ENCODE measurements at regions not wholly inside any gene's neighbourhood (a gene's known extent, or its start where the extent isn't known, plus 50 kb on each side); places are given as distances from the start of the nearest gene placed in this dataset.
A peak's percentile ranks its signal among the peaks of the same experiment; 100 is the strongest.

- Mint-ChIP-seq H3K4me1 (ENCODE audit: low read depth) (peaks cover 82% of the 10 kb centered on the region), H3K4me3 (no peak overlapping the region)
These were observed 190.3 kb upstream of the TAB2 start for GRCh38 chr6:149127212-149127611.

GRCh38 chr6:149128489-149129145 lies 188.9 kb upstream of the TAB2 start:
- H3K4me3 Mint-ChIP-seq, result no peak overlapping the region
- peaks cover 9% of the 10 kb centered on the region for H3K9me3 Mint-ChIP-seq (ENCODE audit: low read depth)
- peaks cover 84% of the 10 kb centered on the region for H3K4me1 Mint-ChIP-seq (ENCODE audit: low read depth)
- peaks cover 26% of the 10 kb centered on the region for H3K36me3 Mint-ChIP-seq
- peak overlapping the region; percentile 87 for H3K27ac Mint-ChIP-seq
- no peaks in the 10 kb centered on the region for H3K27me3 Mint-ChIP-seq

More at GRCh38 chr6:149127212-149127611, 190.3 kb upstream of the TAB2 start:
- Mint-ChIP-seq H3K27ac (peak overlapping the region; percentile 87), H3K9me3 (ENCODE audit: low read depth) (peaks cover 10% of the 10 kb centered on the region), H3K36me3 (peaks cover 18% of the 10 kb centered on the region), H3K27me3 (no peaks in the 10 kb centered on the region)

GRCh38 chr6:149129371-149130077 lies 188.0 kb upstream of the TAB2 start:
- Mint-ChIP-seq H3K4me3 (no peak overlapping the region), H3K4me1 (ENCODE audit: low read depth) (peaks cover 76% of the 10 kb centered on the region), H3K36me3 (peaks cover 21% of the 10 kb centered on the region), H3K9me3 (ENCODE audit: low read depth) (peaks cover 3% of the 10 kb centered on the region), H3K27me3 (no peaks in the 10 kb centered on the region), H3K27ac (peak overlapping the region; percentile 87)

GRCh38 chr6:149130090-149130489 lies 187.4 kb upstream of the TAB2 start:
- Mint-ChIP-seq H3K9me3 (ENCODE audit: low read depth) (no peaks in the 10 kb centered on the region), H3K27ac (peak overlapping the region; percentile 87), H3K4me1 (ENCODE audit: low read depth) (peaks cover 73% of the 10 kb centered on the region), H3K4me3 (no peak overlapping the region), H3K36me3 (peaks cover 19% of the 10 kb centered on the region), H3K27me3 (no peaks in the 10 kb centered on the region)

GRCh38 chr6:149130508-149130907 lies 187.0 kb upstream of the TAB2 start:
- Mint-ChIP-seq H3K27ac (no peak overlapping the region), H3K27me3 (no peaks in the 10 kb centered on the region), H3K9me3 (ENCODE audit: low read depth) (no peaks in the 10 kb centered on the region), H3K36me3 (peaks cover 19% of the 10 kb centered on the region), H3K4me1 (ENCODE audit: low read depth) (peaks cover 68% of the 10 kb centered on the region), H3K4me3 (no peak overlapping the region)

- peaks cover 16% of the 10 kb centered on the region for H3K36me3 Mint-ChIP-seq
- no peaks in the 10 kb centered on the region for H3K9me3 Mint-ChIP-seq (ENCODE audit: low read depth)
- no peak overlapping the region for H3K27ac Mint-ChIP-seq
- no peak overlapping the region for H3K4me3 Mint-ChIP-seq
- H3K4me1 Mint-ChIP-seq (ENCODE audit: low read depth), result peaks cover 63% of the 10 kb centered on the region
- no peaks in the 10 kb centered on the region for H3K27me3 Mint-ChIP-seq
These were observed 185.6 kb upstream of the TAB2 start for GRCh38 chr6:149131891-149132290.

- Mint-ChIP-seq H3K27me3 (no peaks in the 10 kb centered on the region), H3K4me1 (ENCODE audit: low read depth) (peaks cover 59% of the 10 kb centered on the region), H3K27ac (peak overlapping the region; percentile 77), H3K36me3 (peaks cover 16% of the 10 kb centered on the region), H3K4me3 (peak overlapping the region; percentile 1), H3K9me3 (ENCODE audit: low read depth) (no peaks in the 10 kb centered on the region)
These were observed 185.2 kb upstream of the TAB2 start for GRCh38 chr6:149132336-149132735.

- no peak overlapping the region for H3K4me3 Mint-ChIP-seq
- peaks cover 16% of the 10 kb centered on the region for H3K36me3 Mint-ChIP-seq
- no peak overlapping the region for H3K27ac Mint-ChIP-seq
- H3K4me1 Mint-ChIP-seq (ENCODE audit: low read depth), result peaks cover 52% of the 10 kb centered on the region
- no peaks in the 10 kb centered on the region for H3K27me3 Mint-ChIP-seq
- no peaks in the 10 kb centered on the region for H3K9me3 Mint-ChIP-seq (ENCODE audit: low read depth)
These were observed 183.0 kb upstream of the TAB2 start for GRCh38 chr6:149134511-149134933.

GRCh38 chr6:149135809-149136208 lies 181.7 kb upstream of the TAB2 start:
- no peaks in the 10 kb centered on the region for H3K27me3 Mint-ChIP-seq

GRCh38 chr6:149136273-149136912 lies 181.1 kb upstream of the TAB2 start:
- peaks cover 55% of the 10 kb centered on the region for H3K4me1 Mint-ChIP-seq (ENCODE audit: low read depth)
- H3K27ac Mint-ChIP-seq, result no peak overlapping the region
- H3K36me3 Mint-ChIP-seq, result peaks cover 17% of the 10 kb centered on the region
- H3K27me3 Mint-ChIP-seq, result no peaks in the 10 kb centered on the region
- H3K4me3 Mint-ChIP-seq, result no peak overlapping the region
- no peaks in the 10 kb centered on the region for H3K9me3 Mint-ChIP-seq (ENCODE audit: low read depth)

More at GRCh38 chr6:149135809-149136208, 181.7 kb upstream of the TAB2 start:
- H3K4me1 Mint-ChIP-seq (ENCODE audit: low read depth), result peaks cover 52% of the 10 kb centered on the region
- H3K27ac Mint-ChIP-seq, result no peak overlapping the region
- peaks cover 17% of the 10 kb centered on the region for H3K36me3 Mint-ChIP-seq
- no peaks in the 10 kb centered on the region for H3K9me3 Mint-ChIP-seq (ENCODE audit: low read depth)
- no peak overlapping the region for H3K4me3 Mint-ChIP-seq

GRCh38 chr6:149136913-149137286 lies 180.6 kb upstream of the TAB2 start:
- Mint-ChIP-seq H3K4me3 (no peak overlapping the region), H3K27ac (no peak overlapping the region), H3K9me3 (ENCODE audit: low read depth) (no peaks in the 10 kb centered on the region), H3K27me3 (no peaks in the 10 kb centered on the region), H3K4me1 (ENCODE audit: low read depth) (peaks cover 55% of the 10 kb centered on the region), H3K36me3 (peaks cover 16% of the 10 kb centered on the region)

- Mint-ChIP-seq H3K27ac (peak overlapping the region; percentile 66), H3K27me3 (no peaks in the 10 kb centered on the region), H3K4me1 (ENCODE audit: low read depth) (peaks cover 52% of the 10 kb centered on the region), H3K36me3 (peaks cover 11% of the 10 kb centered on the region), H3K4me3 (no peak overlapping the region), H3K9me3 (ENCODE audit: low read depth) (no peaks in the 10 kb centered on the region)
These were observed 179.9 kb upstream of the TAB2 start for GRCh38 chr6:149137594-149137993.

GRCh38 chr6:149138089-149138488 lies 179.4 kb upstream of the TAB2 start:
- no peaks in the 10 kb centered on the region for H3K27me3 Mint-ChIP-seq
- H3K9me3 Mint-ChIP-seq (ENCODE audit: low read depth), result no peaks in the 10 kb centered on the region
- H3K4me1 Mint-ChIP-seq (ENCODE audit: low read depth), result peaks cover 47% of the 10 kb centered on the region
- H3K4me3 Mint-ChIP-seq, result no peak overlapping the region
- H3K27ac Mint-ChIP-seq, result peak overlapping the region; percentile 100
- H3K36me3 Mint-ChIP-seq, result peaks cover 9% of the 10 kb centered on the region

- Mint-ChIP-seq H3K4me1 (ENCODE audit: low read depth) (peaks cover 43% of the 10 kb centered on the region), H3K27ac (peak overlapping the region; percentile 100), H3K9me3 (ENCODE audit: low read depth) (peaks cover 5% of the 10 kb centered on the region), H3K27me3 (no peaks in the 10 kb centered on the region), H3K4me3 (no peak overlapping the region), H3K36me3 (peaks cover 11% of the 10 kb centered on the region)
These were observed 178.7 kb upstream of the TAB2 start for GRCh38 chr6:149138699-149139294.

- Mint-ChIP-seq H3K27ac (peak overlapping the region; percentile 100), H3K27me3 (no peaks in the 10 kb centered on the region), H3K4me1 (ENCODE audit: low read depth) (peaks cover 43% of the 10 kb centered on the region), H3K36me3 (peaks cover 15% of the 10 kb centered on the region), H3K4me3 (peak overlapping the region; percentile 83), H3K9me3 (ENCODE audit: low read depth) (peaks cover 9% of the 10 kb centered on the region)
These were observed 177.8 kb upstream of the TAB2 start for GRCh38 chr6:149139782-149140136.
